ENCODE measurements at regions not wholly inside any gene's neighbourhood (a gene's known extent, or its start where the extent isn't known, plus 50 kb on each side); places are given as distances from the start of the nearest gene placed in this dataset.
"Not testable (repeated sequence)": the region's sequence is repeated elsewhere in the genome, so short reads cannot be mapped to it uniquely, and the experiment has no call there.

DNA sequence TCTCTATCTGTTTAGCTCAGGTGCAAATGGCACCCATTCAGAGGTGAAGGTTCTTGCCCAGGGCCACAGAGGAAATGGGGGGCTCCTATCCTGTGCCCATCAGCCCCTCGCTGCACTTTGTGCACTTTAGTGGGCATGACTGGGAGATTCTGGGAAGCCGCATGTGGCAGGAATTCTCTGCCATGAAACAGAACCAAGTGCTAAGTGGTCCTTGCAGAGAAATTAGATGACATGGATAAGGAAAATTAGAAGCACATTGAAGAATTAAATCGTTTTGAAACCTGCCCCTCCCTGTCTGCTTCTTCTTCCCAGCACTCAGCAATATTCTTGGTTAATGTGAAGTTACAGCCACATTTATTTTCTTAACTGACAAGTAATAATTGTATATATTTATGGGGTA is 185.2 kb upstream of the RTL1 start:
- TF ChIP-seq, protein P1, sequence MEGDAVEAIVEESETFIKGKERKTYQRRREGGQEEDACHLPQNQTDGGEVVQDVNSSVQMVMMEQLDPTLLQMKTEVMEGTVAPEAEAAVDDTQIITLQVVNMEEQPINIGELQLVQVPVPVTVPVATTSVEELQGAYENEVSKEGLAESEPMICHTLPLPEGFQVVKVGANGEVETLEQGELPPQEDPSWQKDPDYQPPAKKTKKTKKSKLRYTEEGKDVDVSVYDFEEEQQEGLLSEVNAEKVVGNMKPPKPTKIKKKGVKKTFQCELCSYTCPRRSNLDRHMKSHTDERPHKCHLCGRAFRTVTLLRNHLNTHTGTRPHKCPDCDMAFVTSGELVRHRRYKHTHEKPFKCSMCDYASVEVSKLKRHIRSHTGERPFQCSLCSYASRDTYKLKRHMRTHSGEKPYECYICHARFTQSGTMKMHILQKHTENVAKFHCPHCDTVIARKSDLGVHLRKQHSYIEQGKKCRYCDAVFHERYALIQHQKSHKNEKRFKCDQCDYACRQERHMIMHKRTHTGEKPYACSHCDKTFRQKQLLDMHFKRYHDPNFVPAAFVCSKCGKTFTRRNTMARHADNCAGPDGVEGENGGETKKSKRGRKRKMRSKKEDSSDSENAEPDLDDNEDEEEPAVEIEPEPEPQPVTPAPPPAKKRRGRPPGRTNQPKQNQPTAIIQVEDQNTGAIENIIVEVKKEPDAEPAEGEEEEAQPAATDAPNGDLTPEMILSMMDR (IDR thresholded peaks at IDR 0.05): no peak
- Histone ChIP-seq H3K36me3 (ENCODE audit: control insufficient read depth, insufficient read depth, low read length) (no peaks in the 10 kb centered on the region), H3K27me3 (ENCODE audit: control insufficient read depth, insufficient read depth, low read length) (no peaks in the 10 kb centered on the region), H3K9me3 (ENCODE audit: control insufficient read depth, insufficient read depth, low read length) (no peaks in the 10 kb centered on the region), H3K4me1 (ENCODE audit: control insufficient read depth, insufficient read depth, low read length) (no peaks in the 10 kb centered on the region), H3K4me3 (ENCODE audit: low read length) (no peak overlapping the region), H3K27ac (ENCODE audit: low read length) (no peak overlapping the region)
- Mint-ChIP-seq H3K27me3 (ENCODE audit: low read depth in 2 of 2) (peaks cover 4 to 12% of the 10 kb centered on the region in 2 donors), H3K4me3 (no peak overlapping the region), H3K27ac (no peak overlapping the region), H3K36me3 (no peaks in the 10 kb centered on the region), H3K4me1 (no peaks in the 10 kb centered on the region), H3K9me3 (peaks cover 0 to 3% of the 10 kb centered on the region in 2 donors)
- intact Hi-C loops (cut with micrococcal nuclease): no loop called here
- DNase-seq (no peak), ATAC-seq (no peak)
- 93% methylated on average over 2 of the region's 3 CpGs for WGBS (ENCODE audit: insufficient coverage)

DNA sequence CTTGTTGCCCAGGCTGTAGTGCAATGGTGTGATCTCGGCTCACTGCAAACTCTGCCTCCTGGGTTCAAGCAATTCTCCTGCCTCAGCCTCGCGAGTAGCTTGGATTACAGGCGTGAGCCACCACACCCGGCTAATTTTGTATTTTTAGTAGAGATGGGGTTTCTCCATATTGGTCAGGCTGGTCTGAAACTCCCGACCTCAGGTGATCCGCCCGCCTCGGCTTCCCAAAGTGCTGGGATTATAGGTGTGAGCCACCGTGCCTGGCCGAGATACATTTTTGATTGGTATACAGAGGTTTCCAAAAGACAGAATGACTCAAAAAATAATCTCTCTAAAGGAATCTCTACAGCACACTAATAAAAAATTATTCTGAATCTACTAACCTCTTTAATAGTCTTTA is 187.0 kb upstream of the RTL1 start:
- H3K4me3 Mint-ChIP-seq; intact Hi-C loops (cut with micrococcal nuclease); H3K9me3 ChIP-seq (ENCODE audit: control insufficient read depth, insufficient read depth, low read length); H3K9me3 Mint-ChIP-seq; H3K36me3 Mint-ChIP-seq; H3K27ac Mint-ChIP-seq; H3K4me3 ChIP-seq (ENCODE audit: low read length); H3K27me3 ChIP-seq (ENCODE audit: control insufficient read depth, insufficient read depth, low read length); H3K4me1 Mint-ChIP-seq; H3K27ac ChIP-seq (ENCODE audit: low read length); H3K36me3 ChIP-seq (ENCODE audit: control insufficient read depth, insufficient read depth, low read length); H3K4me1 ChIP-seq (ENCODE audit: control insufficient read depth, insufficient read depth, low read length); ATAC-seq: not testable (repeated sequence)
- WGBS (ENCODE audit: insufficient coverage): 91% methylated on average over 11 of the region's 11 CpGs
- H3K27me3 Mint-ChIP-seq (ENCODE audit: low read depth in 2 of 2): peaks cover 8 to 12% of the 10 kb centered on the region in 2 donors
- DNase-seq: peak in 1 of 2 donors; percentile 5

DNA sequence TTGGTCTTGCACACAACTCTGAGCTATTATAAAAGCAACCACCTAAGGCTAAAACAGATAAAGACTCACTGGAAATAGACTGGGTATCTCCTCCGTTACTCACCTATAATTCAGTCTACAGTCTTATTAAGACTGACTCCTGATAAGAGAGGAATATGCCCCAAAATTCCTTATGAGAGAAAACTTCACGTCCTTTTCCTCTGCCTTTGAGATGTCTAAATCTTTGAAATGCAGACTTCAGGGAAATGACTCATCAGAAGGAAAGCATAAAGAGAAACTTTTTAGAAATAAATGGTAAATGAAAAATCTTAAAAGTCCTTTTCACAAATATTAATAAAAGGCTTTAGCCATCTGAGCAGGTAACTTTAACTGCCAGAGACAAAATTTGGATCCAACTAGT is 187.5 kb upstream of the RTL1 start:
- 73% methylated on average over 1 of the region's 2 CpGs for WGBS (ENCODE audit: insufficient coverage)
- TF ChIP-seq, protein P1 (IDR thresholded peaks at IDR 0.05): no peak

DNA sequence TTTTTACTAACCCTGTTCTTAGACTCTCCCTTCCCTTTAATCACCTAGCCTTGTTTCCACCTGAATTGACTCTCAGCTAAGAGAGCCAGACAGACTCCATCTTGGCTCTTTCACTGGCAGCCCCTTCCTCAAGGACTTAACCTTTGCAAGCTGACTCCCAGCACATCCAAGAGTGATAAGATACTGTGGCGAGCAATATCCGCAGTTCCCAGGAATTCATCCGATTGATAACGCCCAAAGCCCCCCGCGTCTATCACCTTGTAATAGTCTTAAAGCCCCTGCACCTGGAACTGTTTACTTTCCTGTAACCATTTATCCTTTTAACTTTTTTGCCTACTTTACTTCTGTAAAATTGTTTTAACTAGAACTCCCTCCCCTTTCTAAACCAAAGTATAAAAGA is 191.4 kb upstream of the RTL1 start:
- intact Hi-C loops (cut with micrococcal nuclease); ATAC-seq; H3K27ac ChIP-seq (ENCODE audit: low read length); H3K9me3 ChIP-seq (ENCODE audit: control insufficient read depth, insufficient read depth, low read length); H3K4me3 ChIP-seq (ENCODE audit: low read length); H3K36me3 ChIP-seq (ENCODE audit: control insufficient read depth, insufficient read depth, low read length); H3K9me3 Mint-ChIP-seq; H3K27ac Mint-ChIP-seq; DNase-seq; H3K27me3 ChIP-seq (ENCODE audit: control insufficient read depth, insufficient read depth, low read length); H3K4me1 Mint-ChIP-seq; H3K4me1 ChIP-seq (ENCODE audit: control insufficient read depth, insufficient read depth, low read length); H3K4me3 Mint-ChIP-seq; H3K36me3 Mint-ChIP-seq: not testable (repeated sequence)
- peaks cover 25 to 36% of the 10 kb centered on the region in 2 donors for H3K27me3 Mint-ChIP-seq (ENCODE audit: low read depth in 2 of 2)
- WGBS (ENCODE audit: insufficient coverage): 95% methylated on average over 6 of the region's 6 CpGs

More for the DNA sequence above, 187.5 kb upstream of the RTL1 start:
- H3K4me1 Mint-ChIP-seq: no peaks in the 10 kb centered on the region
- no peak for DNase-seq
- H3K27ac ChIP-seq (ENCODE audit: low read length): no peak overlapping the region
- peaks cover 7 to 9% of the 10 kb centered on the region in 2 donors for H3K27me3 Mint-ChIP-seq (ENCODE audit: low read depth in 2 of 2)
- no peaks in the 10 kb centered on the region for H3K36me3 Mint-ChIP-seq
- intact Hi-C loops (cut with micrococcal nuclease): no loop called here
- H3K27me3 ChIP-seq (ENCODE audit: control insufficient read depth, insufficient read depth, low read length): no peaks in the 10 kb centered on the region
- H3K27ac Mint-ChIP-seq: no peak overlapping the region
- no peaks in the 10 kb centered on the region for H3K4me1 ChIP-seq (ENCODE audit: control insufficient read depth, insufficient read depth, low read length)
- H3K4me3 Mint-ChIP-seq: no peak overlapping the region
- H3K36me3 ChIP-seq (ENCODE audit: control insufficient read depth, insufficient read depth, low read length): no peaks in the 10 kb centered on the region
- H3K4me3 ChIP-seq (ENCODE audit: low read length): no peak overlapping the region
- ATAC-seq: no peak
- H3K9me3 Mint-ChIP-seq: peaks cover 0 to under 1% of the 10 kb centered on the region in 2 donors
- no peaks in the 10 kb centered on the region for H3K9me3 ChIP-seq (ENCODE audit: control insufficient read depth, insufficient read depth, low read length)

DNA sequence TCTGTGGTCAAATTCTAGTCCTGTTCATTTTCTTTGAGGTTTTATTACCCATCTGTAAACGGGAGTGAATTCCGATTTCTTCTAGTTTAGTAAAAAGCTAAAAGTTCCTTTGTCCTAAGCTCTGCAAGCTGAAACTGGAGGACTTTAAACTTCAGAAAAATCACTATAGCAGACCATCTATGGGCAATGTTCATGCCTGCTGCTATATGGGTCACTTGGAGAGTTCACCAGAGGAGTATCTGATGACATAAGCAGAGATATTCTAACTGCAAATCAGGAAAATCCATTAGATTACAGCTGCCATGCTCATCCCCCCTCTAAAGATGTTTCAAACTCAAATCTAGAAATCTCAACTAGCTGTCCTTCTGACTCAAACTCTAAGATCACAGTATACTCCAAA is 193.0 kb upstream of the RTL1 start:
- no peaks in the 10 kb centered on the region for H3K36me3 ChIP-seq (ENCODE audit: control insufficient read depth, insufficient read depth, low read length)
- Mint-ChIP-seq H3K4me1 (no peaks in the 10 kb centered on the region), H3K27me3 (ENCODE audit: low read depth in 2 of 2) (peaks cover 25 to 36% of the 10 kb centered on the region in 2 donors), H3K4me3 (no peak overlapping the region), H3K27ac (no peak overlapping the region), H3K9me3 (no peaks in the 10 kb centered on the region), H3K36me3 (no peaks in the 10 kb centered on the region)
- WGBS (ENCODE audit: insufficient coverage): 95% methylated on average over 2 of the region's 2 CpGs
- H3K4me3 ChIP-seq (ENCODE audit: low read length): no peak overlapping the region
- peaks cover 4% of the 10 kb centered on the region for H3K9me3 ChIP-seq (ENCODE audit: control insufficient read depth, insufficient read depth, low read length)
- TF ChIP-seq, protein P1 (IDR thresholded peaks at IDR 0.05): no peak
- H3K27ac ChIP-seq (ENCODE audit: low read length): no peak overlapping the region
- H3K27me3 ChIP-seq (ENCODE audit: control insufficient read depth, insufficient read depth, low read length): no peaks in the 10 kb centered on the region
- intact Hi-C loops (cut with micrococcal nuclease): no loop called here
- H3K4me1 ChIP-seq (ENCODE audit: control insufficient read depth, insufficient read depth, low read length): no peaks in the 10 kb centered on the region
- DNase-seq: no peak
- ATAC-seq: no peak
